GM12892 (cell line): ENCODE measurements at regions not wholly inside any gene's neighbourhood (a gene's known extent, or its start where the extent isn't known, plus 50 kb on each side); places are given as distances from the start of the nearest gene placed in this dataset.

Experiments
- DNase-seq: peaks from one replicate; pipeline ENCODE4 v3.0.0; 2011; ENCODE audit not compliant: insufficient read length
- FAIRE-seq: peaks from 2 replicates; lab custom pipeline; 2011; peaks lifted over from hg19 to GRCh38; lab: Jason Lieb, UNC
- POLR2A ChIP-seq: IDR thresholded peaks from 2 replicates; pipeline ENCODE4 v1.6.1; 2011; ENCODE audit warnings: low read depth, low read length, control low read depth
- POLR2AphosphoS5 ChIP-seq: IDR thresholded peaks from 2 replicates; pipeline ENCODE4 v1.6.1; 2011; ENCODE audit warnings: low read depth, low read length, control low read depth
- TAF1 ChIP-seq: IDR thresholded peaks from 2 replicates; pipeline ENCODE4 v1.6.1; 2011; ENCODE audit warnings: low read depth, mild to moderate bottlenecking, control low read depth, low read length, borderline replicate concordance

DNA sequence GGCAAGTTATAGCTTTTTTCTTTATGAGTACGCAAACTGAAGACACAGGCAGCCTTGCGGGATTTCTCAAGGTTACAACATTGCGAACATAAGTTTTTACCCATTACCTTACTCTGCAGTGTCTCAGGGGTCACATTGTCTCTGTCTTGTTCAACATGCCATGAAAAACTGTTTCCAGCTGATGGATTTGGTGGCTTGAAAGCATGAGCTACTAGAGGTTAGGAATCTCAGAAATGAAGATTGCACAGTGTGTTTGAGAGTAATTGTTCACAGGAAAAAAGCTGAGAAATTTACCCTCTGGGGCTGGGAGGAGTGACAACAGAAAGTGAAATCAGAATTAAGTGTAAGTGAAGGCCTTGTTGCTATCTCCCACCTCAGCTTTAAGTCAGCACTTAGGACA is 568.6 kb downstream of the TAFA4 start:
- TF ChIP-seq POLR2AphosphoS5 (no peak), TAF1 (no peak), POLR2A (no peak)
- FAIRE-seq (no peak), DNase-seq (no peak)

DNA sequence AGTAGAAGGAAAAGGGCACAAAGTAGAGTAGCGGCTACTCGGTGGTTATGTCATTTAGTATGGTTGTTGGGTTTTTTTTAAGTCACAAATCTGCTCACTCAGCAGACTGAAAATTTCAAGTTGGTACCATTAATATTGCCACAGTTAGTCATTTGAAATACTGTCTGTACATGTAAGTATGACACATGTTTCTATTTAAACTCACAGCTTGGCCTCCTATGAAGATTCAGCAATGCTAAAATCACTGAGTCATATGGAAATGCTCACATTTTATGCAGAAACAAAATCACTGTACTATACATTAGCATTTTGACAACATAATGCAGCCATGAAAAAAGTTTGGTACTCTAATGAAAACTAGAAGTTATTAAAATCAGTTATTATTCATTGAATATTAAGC is 571.9 kb downstream of the TAFA4 start:
- DNase-seq, result no peak
- TF ChIP-seq TAF1, result no peak
- TF ChIP-seq POLR2A, result no peak
- TF ChIP-seq POLR2AphosphoS5, result no peak
- no peak for FAIRE-seq

DNA sequence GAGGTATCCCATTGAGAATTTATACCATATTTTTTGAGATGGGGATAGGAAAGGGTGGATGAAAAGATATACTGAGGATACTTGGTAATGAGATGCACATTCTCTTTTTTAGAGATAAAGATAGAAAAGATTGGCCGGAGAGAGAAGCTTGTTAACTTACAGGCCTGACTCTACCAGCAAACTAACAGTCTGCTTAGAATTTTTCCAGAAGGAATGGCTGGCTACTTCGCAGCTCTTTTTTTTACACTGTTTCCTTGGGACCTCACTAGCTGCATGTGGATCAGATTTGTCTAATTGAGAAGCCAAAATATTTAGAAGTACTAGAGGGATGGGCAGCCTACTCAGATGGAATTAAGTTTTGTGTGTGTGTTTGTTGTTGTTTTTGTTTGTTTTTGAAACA is 586.6 kb downstream of the TAFA4 start:
- DNase-seq (no peak), FAIRE-seq (no peak)
- TF ChIP-seq POLR2AphosphoS5, result no peak
- no peak for TF ChIP-seq POLR2A
- TF ChIP-seq TAF1, result no peak

DNA sequence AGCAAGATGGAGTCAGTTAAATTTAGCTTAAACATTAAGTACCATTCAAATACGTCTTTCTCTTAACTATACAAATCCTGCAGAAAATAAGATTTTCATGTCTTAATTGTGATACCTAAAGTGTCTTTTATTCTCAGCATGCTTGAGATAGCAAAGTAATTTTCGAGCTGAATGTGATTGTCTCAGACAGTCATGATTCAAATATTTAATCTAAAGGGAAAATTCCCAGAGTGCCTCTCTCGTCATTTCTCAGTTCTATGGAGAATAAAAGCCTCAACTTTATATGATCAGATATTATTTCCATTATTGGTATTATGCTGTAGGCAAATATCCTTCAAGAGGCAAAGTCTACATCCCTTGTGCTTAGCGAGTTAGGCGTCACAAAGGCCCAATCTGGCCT is 589.9 kb downstream of the TAFA4 start:
- no peak for DNase-seq
- FAIRE-seq, result no peak
- TF ChIP-seq POLR2A (no peak), POLR2AphosphoS5 (no peak), TAF1 (no peak)

DNA sequence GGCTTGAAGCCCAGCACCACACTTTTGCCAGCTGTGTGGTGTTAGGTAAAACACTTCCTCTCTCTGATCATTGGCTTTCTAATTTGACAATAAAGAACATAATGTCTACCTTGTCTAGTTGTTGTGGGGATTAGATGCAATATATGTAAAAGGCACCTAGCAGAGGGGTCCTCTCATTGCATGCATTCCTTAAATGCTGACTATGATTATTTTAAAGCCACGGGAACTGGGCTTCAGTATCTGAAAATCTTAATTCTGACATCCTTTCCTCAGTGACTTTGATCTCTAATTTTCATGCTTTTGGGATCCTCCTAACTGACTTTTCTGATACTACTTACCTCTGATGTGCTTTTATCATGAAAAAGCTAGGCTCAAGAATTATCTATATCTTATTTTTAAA is 596.3 kb downstream of the TAFA4 start:
- TF ChIP-seq POLR2AphosphoS5 (no peak), POLR2A (no peak), TAF1 (no peak)
- no peak for FAIRE-seq

DNA sequence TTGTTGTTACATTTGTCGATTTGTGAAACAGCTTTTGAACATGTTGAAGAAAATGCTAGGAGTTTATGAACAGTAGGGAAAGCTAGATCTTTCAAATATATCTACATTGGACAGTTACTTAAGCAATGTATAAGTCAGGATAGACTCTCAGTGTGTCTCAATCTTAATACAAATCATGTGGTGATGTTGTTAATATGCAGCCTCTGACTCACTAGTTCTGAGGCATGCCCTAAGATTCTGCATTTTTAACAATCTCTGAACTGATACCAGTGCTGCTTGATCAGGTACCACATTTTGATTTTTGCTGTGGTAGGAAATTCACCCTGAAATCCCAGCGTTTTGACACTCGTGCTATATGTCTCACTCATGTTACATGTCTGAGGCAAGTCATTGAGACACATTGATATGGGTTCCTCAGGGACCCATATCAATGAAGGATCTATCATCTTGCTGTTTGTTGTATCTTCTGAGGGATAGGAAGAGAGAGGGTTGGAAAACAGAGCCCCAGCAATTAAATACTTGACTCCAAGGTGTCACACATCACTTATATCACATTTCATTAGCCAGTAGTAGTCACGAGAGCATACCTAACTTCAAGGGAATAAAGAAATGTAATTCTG is 597.9 kb downstream of the TAFA4 start:
- DNase-seq (no peak), FAIRE-seq (no peak)
- TF ChIP-seq POLR2A, result no peak
- no peak for TF ChIP-seq POLR2AphosphoS5
- no peak for TF ChIP-seq TAF1

More for the DNA sequence above, 596.3 kb downstream of the TAFA4 start:
- DNase-seq, result no peak

DNA sequence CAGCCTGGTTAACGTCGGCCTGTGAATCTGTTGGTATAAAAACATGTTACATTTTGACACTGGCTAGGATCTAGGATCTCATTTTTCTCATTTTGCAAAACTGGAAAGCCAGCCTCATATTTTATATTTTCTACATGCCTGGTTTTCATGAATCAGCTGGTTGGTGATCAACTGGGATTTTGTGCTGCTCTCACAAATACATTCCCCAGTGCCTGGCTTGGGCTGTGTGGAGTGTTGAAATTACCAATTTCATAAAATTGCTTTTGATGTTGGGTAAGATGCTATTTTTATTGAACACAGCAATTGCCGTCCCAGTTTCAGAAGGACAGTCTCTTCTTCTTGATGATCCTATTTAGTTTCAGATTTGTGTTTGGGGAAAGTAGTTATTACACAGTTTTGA is 604.3 kb downstream of the TAFA4 start:
- FAIRE-seq (no peak), DNase-seq (no peak)

DNA sequence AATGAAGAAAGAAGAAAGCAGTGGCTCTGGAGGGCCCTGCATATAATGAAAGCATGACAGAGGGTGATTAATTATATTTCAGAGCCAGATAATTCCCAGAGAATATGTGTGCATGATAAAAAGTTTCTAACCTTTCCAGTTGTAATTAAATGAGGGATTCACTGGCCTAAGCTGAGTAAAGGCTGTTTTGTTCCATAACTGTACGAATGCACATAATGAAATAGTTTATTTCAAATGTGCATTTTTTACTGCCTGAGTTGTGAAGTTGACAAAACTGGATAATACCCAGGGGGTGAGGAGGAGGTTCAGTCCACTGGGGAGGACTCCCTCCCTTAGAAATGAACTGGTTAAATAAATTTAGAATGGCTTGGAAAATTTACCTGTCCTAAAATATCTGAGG is 616.4 kb downstream of the TAFA4 start:
- no peak for FAIRE-seq
- DNase-seq, result no peak
- no peak for TF ChIP-seq TAF1
- no peak for TF ChIP-seq POLR2AphosphoS5
- TF ChIP-seq POLR2A, result no peak

More for the DNA sequence above, 604.3 kb downstream of the TAFA4 start:
- TF ChIP-seq TAF1, result no peak
- TF ChIP-seq POLR2AphosphoS5, result no peak
- no peak for TF ChIP-seq POLR2A

DNA sequence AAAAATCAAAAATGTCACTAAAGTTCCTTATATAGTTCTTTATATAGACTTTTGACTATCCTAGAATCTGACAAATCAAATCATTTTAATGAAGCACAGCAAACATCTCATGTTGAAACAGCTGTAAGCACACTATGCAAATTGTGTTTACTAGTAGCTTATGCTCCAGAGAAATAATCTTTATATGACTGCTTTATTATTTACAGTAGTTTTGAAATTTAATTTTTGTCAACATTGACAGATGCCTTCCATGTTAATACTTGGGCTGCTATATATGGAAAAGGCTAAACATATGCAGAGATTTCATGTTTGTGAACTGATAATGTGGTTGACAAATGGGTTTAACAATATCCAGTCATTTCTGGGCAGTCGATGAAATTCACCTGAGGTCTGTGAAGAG is 616.8 kb downstream of the TAFA4 start:
- TF ChIP-seq TAF1 (no peak), POLR2A (no peak), POLR2AphosphoS5 (no peak)
- DNase-seq (no peak), FAIRE-seq (no peak)

DNA sequence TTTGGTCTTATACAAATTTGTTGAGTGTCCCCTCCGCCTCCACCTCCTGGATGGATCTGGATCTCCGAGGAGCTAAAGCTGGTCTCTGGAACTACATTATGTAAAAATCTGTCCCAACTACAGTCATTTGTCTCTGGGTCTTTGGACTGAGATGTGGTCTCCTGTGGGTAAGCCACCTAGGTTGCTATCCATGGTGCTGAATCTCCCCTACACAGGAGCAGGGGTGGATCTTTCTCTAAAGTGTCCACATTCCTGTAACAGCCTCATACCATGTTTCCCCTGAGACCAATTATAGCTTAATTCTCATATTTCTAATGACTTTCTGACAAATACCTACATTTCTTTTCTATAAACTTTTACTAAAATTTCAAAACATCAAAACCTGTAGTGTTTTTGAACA is 625.8 kb downstream of the TAFA4 start:
- TF ChIP-seq POLR2A (no peak), TAF1 (no peak), POLR2AphosphoS5 (no peak)
- DNase-seq, result peak; percentile 1
- FAIRE-seq, result no peak

DNA sequence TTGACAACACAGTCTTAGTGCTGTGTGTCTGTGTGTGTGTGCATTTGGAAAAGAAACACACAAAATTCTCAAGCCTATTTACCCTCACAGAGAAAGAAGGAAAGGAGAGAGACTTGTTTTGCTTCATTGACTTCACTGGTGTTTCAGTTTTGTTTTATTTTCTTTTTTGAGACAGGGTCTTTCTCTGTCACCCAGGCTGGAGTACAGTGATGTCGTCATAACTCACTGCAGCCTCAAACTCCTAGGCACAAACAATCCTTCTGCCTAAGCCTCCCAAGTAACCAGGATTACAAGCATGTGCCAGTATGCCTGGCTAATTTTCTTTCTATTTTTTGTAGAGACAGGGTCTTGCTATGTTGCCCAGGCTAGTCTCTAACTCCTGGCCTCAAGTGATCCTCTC is 636.9 kb downstream of the TAFA4 start:
- TF ChIP-seq POLR2AphosphoS5, result no peak
- TF ChIP-seq POLR2A, result no peak
- no peak for TF ChIP-seq TAF1
- FAIRE-seq (no peak), DNase-seq (no peak)

DNA sequence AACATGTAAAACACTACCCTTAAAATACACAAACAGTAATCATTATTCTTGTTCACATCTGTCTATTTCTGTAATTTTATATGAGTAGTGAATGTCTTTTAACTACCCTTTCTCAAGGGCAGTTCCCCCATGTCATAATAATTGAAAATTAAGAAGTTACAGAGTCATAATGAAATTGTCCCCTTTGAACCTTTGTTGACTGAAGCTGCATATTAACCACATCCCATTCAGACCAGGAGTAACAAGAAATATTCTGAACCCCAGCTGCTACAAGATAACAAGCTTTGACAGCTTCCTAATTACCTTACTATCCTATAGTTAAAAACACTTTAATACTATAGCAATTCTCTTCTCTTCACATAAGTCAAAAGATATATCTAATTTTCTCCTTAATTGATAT is 635.9 kb upstream of the SUCLG2 start:
- no peak for TF ChIP-seq TAF1
- no peak for TF ChIP-seq POLR2AphosphoS5
- TF ChIP-seq POLR2A, result no peak
- DNase-seq (no peak), FAIRE-seq (no peak)
